PC-9 (cell line): ENCODE measurements at regions not wholly inside any gene's neighbourhood (a gene's known extent, or its start where the extent isn't known, plus 50 kb on each side); places are given as distances from the start of the nearest gene placed in this dataset.

Experiments used
- BruUV-seq: library from RNA; stranded (reverse); fragments of 400-500 nt; replicated peaks from 2 replicates; lab custom pipeline; 2021; lab: Mats Ljungman, UMichigan
- CTCF ChIA-PET: fragments of 300-600 bp; sonication (Branson Sonifier 250); formaldehyde crosslinking; loops from one replicate; lab custom pipeline; 2022; ENCODE audit warnings: antibody characterized with exemption; lab: Charles Lee
- POLR2A ChIA-PET: fragments of 300-600 bp; sonication (Branson Sonifier 250); formaldehyde crosslinking; loops from one replicate; lab custom pipeline; 2022; ENCODE audit warnings: antibody characterized with exemption; ENCODE audit not compliant: unreplicated experiment; lab: Charles Lee
- DNase-seq, 2 experiments: peaks; one replicate each; pipeline versions ENCODE4 v3.0.0 to v3.0.0-alpha.2; 2015 to 2022; ENCODE audit warnings: mixed read lengths in 1 of 2
- H2AFZ ChIP-seq: fragments of 200-600 bp; sonication (generic); 2 replicates; pipeline ENCODE4 v1.8.1; 2017; ENCODE audit warnings: antibody characterized with exemption
- H3F3A ChIP-seq: fragments of 200-600 bp; sonication (generic); 2 replicates; pipeline ENCODE4 v1.8.1; 2017; ENCODE audit warnings: antibody characterized with exemption, mild to moderate bottlenecking, low read depth; ENCODE audit not compliant: insufficient read depth
- H3K27ac ChIP-seq: fragments of 200-600 bp; sonication (generic); 2 replicates; pipeline ENCODE4 v1.6.1; 2016; ENCODE audit warnings: mixed run types
- H3K27me3 ChIP-seq: fragments of 200-600 bp; sonication (generic); 2 replicates; pipeline ENCODE4 v1.6.1; 2016; ENCODE audit warnings: low read depth, mixed run types; ENCODE audit not compliant: insufficient read depth
- H3K36me3 ChIP-seq: fragments of 200-600 bp; sonication (generic); 2 replicates; pipeline ENCODE4 v1.6.1; 2016; ENCODE audit warnings: low read depth, mixed run types
- H3K4me1 ChIP-seq: fragments of 200-600 bp; sonication (generic); replicated peaks from 2 replicates; pipeline ENCODE4 v1.6.1; 2016; ENCODE audit warnings: mixed run types; ENCODE audit not compliant: insufficient read depth
- H3K4me2 ChIP-seq: fragments of 200-600 bp; sonication (generic); 2 replicates; pipeline ENCODE4 v1.6.1; 2017; ENCODE audit warnings: mixed run types
- H3K4me3 ChIP-seq: fragments of 200-600 bp; sonication (generic); 2 replicates; pipeline ENCODE4 v1.6.1; 2016; ENCODE audit warnings: mixed run types
- H3K79me2 ChIP-seq: fragments of 200-600 bp; sonication (generic); 2 replicates; pipeline ENCODE4 v1.6.1; 2017; ENCODE audit warnings: low read depth, mixed run types
- H3K9me2 ChIP-seq: fragments of 200-600 bp; sonication (generic); 2 replicates; pipeline ENCODE4 v1.8.1; 2017; ENCODE audit warnings: mild to moderate bottlenecking; ENCODE audit not compliant: insufficient read depth
- H3K9me3 ChIP-seq: fragments of 200-600 bp; sonication (generic); 2 replicates; pipeline ENCODE4 v1.8.1; 2016; ENCODE audit warnings: low read depth; ENCODE audit not compliant: insufficient read depth
- H4K20me1 ChIP-seq: fragments of 200-600 bp; sonication (generic); 2 replicates; pipeline ENCODE4 v1.8.1; 2017; ENCODE audit not compliant: insufficient read depth
- EZH2 ChIP-seq: fragments of 200-600 bp; sonication (generic); IDR thresholded peaks from 2 replicates; pipeline ENCODE4 v1.8.0; 2017; ENCODE audit warnings: antibody characterized with exemption, low read depth
- intact Hi-C: fragments of 100-400 bp; cut with micrococcal nuclease; formaldehyde crosslinking; loops from one replicate; pipeline ENCODE4 v1.10.0; 2022; ENCODE audit not compliant: unreplicated experiment
- TF ChIP-seq, protein P1 (sequence below): fragments of 200-600 bp; sonication (generic); conservative IDR thresholded peaks from 2 replicates; pipeline ENCODE4 v1.6.1; 2017; ENCODE audit warnings: mixed run types, antibody characterized with exemption, mild to moderate bottlenecking, moderate library complexity

DNA sequence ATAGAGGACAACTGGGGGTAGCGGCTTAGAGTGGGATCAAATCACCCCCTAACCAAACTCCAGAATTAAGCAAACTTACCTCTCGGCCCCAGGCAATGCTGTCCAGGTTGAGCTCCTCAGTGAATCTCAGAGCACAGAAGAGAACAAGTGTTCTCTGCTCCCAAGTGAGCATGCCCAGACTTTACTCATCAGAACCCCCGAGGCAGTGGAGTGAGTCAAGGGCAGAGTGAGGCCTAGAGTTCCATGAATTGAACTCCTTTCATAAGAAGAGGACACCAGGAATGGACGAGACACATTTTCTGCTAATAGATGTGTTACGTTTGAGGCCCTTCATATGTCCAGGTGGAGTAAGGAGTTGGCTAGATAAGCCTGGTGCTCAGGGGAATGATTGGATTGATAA, 134.0 kb upstream of the DTNBP1 start:
- Histone ChIP-seq H3K79me2 (no peaks in the 10 kb centered on the region), H3K27ac (no peak overlapping the region), H3K9me2 (no peaks in the 10 kb centered on the region), H3K27me3 (peaks cover 46% of the 10 kb centered on the region), H4K20me1 (no peaks in the 10 kb centered on the region), H3K4me1 (no peaks in the 10 kb centered on the region), H3K36me3 (no peaks in the 10 kb centered on the region), H3F3A (no peaks in the 10 kb centered on the region), H3K9me3 (no peaks in the 10 kb centered on the region), H2AFZ (no peak overlapping the region), H3K4me2 (no peak overlapping the region), H3K4me3 (no peak overlapping the region)
- intact Hi-C loops, result no loop called here
- DNase-seq, result no peak
- ChIA-PET CTCF (no interaction called here), POLR2A (no interaction called here)
- BruUV-seq, result no TSS peak
- TF ChIP-seq, protein P1, sequence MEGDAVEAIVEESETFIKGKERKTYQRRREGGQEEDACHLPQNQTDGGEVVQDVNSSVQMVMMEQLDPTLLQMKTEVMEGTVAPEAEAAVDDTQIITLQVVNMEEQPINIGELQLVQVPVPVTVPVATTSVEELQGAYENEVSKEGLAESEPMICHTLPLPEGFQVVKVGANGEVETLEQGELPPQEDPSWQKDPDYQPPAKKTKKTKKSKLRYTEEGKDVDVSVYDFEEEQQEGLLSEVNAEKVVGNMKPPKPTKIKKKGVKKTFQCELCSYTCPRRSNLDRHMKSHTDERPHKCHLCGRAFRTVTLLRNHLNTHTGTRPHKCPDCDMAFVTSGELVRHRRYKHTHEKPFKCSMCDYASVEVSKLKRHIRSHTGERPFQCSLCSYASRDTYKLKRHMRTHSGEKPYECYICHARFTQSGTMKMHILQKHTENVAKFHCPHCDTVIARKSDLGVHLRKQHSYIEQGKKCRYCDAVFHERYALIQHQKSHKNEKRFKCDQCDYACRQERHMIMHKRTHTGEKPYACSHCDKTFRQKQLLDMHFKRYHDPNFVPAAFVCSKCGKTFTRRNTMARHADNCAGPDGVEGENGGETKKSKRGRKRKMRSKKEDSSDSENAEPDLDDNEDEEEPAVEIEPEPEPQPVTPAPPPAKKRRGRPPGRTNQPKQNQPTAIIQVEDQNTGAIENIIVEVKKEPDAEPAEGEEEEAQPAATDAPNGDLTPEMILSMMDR, result no peak
- no peak for TF ChIP-seq EZH2

DNA sequence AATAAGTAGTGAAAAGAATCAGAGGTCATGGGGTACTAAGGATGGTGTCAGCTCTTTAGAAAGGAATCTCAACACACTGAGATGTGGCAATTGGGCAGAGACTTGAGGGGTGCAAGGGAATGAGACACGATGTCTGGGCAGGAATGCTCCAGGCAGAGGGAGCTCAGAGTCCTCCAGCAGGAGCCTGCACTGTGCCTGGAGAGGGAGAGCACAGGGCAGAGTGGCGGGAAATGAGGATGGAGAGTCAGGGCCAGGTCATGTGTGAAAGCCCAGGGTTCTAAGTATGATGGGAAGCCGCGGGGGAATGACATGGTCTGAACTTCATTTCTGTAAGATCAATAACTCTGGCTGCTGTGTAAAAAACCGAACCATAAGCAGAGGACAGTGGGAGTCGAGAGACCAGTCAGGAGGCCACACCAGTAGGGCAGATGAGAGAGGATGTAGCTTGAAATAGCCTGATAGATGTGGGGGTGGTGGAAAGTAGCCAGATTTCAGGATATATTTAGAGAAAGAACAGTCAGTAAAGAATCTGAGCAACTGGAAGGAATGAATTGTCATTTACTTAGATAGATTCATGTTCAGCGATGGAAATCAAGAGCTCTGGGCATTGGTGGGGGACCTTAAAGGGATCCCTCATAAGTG, 133.4 kb upstream of the DTNBP1 start:
- no peaks in the 10 kb centered on the region for H3K4me1 ChIP-seq
- ChIA-PET POLR2A (interaction anchor here (0.6 kb wide), 2 partner anchors 178 to 224 kb away, joined by 3 to 6 read pairs; no protein-coding TSS in a partner anchor), CTCF (no interaction called here)
- intact Hi-C loops, result no loop called here
- H3K9me2 ChIP-seq, result no peaks in the 10 kb centered on the region
- no TSS peak for BruUV-seq
- no peak overlapping the region for H3K27ac ChIP-seq
- H3K27me3 ChIP-seq, result peaks cover 52% of the 10 kb centered on the region
- DNase-seq, result no peak
- no peak for TF ChIP-seq EZH2
- TF ChIP-seq, protein P1, result no peak
- no peak overlapping the region for H3K4me3 ChIP-seq
- no peaks in the 10 kb centered on the region for H3K36me3 ChIP-seq
- H3K79me2 ChIP-seq, result no peaks in the 10 kb centered on the region
- H2AFZ ChIP-seq, result no peak overlapping the region
- H3K9me3 ChIP-seq, result no peaks in the 10 kb centered on the region
- H3F3A ChIP-seq, result no peaks in the 10 kb centered on the region
- H4K20me1 ChIP-seq, result no peaks in the 10 kb centered on the region
- no peak overlapping the region for H3K4me2 ChIP-seq

DNA sequence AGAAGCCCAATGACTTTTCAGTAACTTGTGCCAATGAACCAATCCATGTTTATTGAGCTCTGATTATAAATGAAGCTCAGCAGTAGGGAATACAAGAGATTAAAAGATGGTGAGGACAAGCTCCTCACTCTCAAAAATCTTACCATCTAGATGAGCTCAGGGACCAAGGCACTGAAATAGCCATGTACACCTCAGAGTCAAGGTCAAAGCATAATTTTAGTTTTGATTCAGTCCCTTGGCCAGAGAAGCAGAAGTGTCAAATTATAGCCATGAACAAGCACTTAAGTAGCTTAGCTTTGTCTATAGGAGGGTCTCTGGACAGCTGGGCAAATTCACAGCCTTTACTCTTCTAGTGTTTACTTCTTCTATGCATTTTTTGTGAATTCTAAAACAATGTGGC, 131.0 kb upstream of the DTNBP1 start:
- intact Hi-C loops, result no loop called here
- Histone ChIP-seq H4K20me1 (no peaks in the 10 kb centered on the region), H3K36me3 (no peaks in the 10 kb centered on the region), H3K27me3 (peaks cover 72% of the 10 kb centered on the region), H3K4me2 (no peak overlapping the region), H3K4me1 (no peaks in the 10 kb centered on the region), H2AFZ (no peak overlapping the region), H3K27ac (no peak overlapping the region), H3K79me2 (no peaks in the 10 kb centered on the region), H3F3A (no peaks in the 10 kb centered on the region), H3K4me3 (no peak overlapping the region), H3K9me3 (no peaks in the 10 kb centered on the region), H3K9me2 (no peaks in the 10 kb centered on the region)
- ChIA-PET CTCF (interaction anchor here (0.6 kb wide), 1 partner anchor 128 kb away, joined by 3 read pairs; no protein-coding TSS in a partner anchor), POLR2A (interaction anchor here (0.6 kb wide), 1 partner anchor 17 kb away, joined by 3 read pairs; no protein-coding TSS in a partner anchor)
- BruUV-seq, result no TSS peak
- DNase-seq, result no peak
- TF ChIP-seq, protein P1, result no peak
- no peak for TF ChIP-seq EZH2
